Brain microvascular endothelial cell (primary cell): ENCODE measurements at regions not wholly inside any gene's neighbourhood (a gene's known extent, or its start where the extent isn't known, plus 50 kb on each side); places are given as distances from the start of the nearest gene placed in this dataset.

Experiments used
- DNase-seq: peaks from one replicate; pipeline ENCODE4 v3.0.0-alpha.2; 2020
- H3K27ac ChIP-seq: fragments of 250-450 bp; sonication (Bioruptor Pico); 2 replicates; pipeline ENCODE4 v1.5.1; 2020; ENCODE audit warnings: mild to moderate bottlenecking, moderate library complexity
- H3K27me3 ChIP-seq: fragments of 250-450 bp; sonication (Bioruptor Pico); replicated peaks from 2 replicates; pipeline ENCODE4 v1.5.1; 2020; ENCODE audit warnings: mild to moderate bottlenecking
- H3K36me3 ChIP-seq: fragments of 250-450 bp; sonication (Bioruptor Pico); replicated peaks from 2 replicates; pipeline ENCODE4 v1.5.1; 2020; ENCODE audit warnings: mild to moderate bottlenecking
- H3K4me3 ChIP-seq: 2 replicates; pipeline ENCODE4 v1.5.1; 2011; ENCODE audit warnings: low read depth, mild to moderate bottlenecking, control low read depth, low read length, moderate library complexity
- in situ Hi-C: cut with HindIII; loops from 2 replicates; pipeline ENCODE4 v1.10.0; 2017; ENCODE audit warnings: low sequenced_read_pairs, low pct_ligation_motif_present
- TF ChIP-seq, protein P1 (sequence below): IDR thresholded peaks from 2 replicates; pipeline ENCODE4 v1.5.1; 2011; ENCODE audit warnings: low read depth, mild to moderate bottlenecking, moderate library complexity, low read length, control low read depth, inconsistent platforms; ENCODE audit errors: missing control alignments

DNA sequence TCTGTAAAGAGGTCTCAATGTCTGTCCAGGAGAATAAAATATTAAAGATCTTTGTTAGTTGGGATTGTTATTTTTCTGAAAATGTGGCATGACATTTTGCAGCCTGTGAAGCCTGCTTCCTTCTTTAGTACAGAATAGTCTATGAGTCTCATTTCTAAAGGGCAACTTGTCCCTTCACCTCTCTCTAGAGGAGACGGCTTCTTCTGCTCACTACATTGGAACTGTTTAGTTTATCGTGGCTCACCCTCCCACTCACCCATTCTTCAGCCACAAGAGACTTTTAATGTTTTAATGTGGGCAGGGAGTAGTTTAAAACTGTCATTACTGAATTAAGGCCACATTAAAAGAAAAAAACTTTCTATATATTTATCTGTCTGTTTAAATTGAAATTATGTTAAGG is 161.0 kb downstream of the BARD1 start:
- no peak for DNase-seq
- no peaks in the 10 kb centered on the region for H3K36me3 ChIP-seq
- no peak overlapping the region for H3K27ac ChIP-seq
- in situ Hi-C loops = no loop called here
- no peak overlapping the region for H3K4me3 ChIP-seq
- TF ChIP-seq, protein P1, sequence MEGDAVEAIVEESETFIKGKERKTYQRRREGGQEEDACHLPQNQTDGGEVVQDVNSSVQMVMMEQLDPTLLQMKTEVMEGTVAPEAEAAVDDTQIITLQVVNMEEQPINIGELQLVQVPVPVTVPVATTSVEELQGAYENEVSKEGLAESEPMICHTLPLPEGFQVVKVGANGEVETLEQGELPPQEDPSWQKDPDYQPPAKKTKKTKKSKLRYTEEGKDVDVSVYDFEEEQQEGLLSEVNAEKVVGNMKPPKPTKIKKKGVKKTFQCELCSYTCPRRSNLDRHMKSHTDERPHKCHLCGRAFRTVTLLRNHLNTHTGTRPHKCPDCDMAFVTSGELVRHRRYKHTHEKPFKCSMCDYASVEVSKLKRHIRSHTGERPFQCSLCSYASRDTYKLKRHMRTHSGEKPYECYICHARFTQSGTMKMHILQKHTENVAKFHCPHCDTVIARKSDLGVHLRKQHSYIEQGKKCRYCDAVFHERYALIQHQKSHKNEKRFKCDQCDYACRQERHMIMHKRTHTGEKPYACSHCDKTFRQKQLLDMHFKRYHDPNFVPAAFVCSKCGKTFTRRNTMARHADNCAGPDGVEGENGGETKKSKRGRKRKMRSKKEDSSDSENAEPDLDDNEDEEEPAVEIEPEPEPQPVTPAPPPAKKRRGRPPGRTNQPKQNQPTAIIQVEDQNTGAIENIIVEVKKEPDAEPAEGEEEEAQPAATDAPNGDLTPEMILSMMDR = no peak
- no peaks in the 10 kb centered on the region for H3K27me3 ChIP-seq

GRCh38 chr2:214631406-214631805 is 178.1 kb downstream of the BARD1 start:
- Histone ChIP-seq H3K36me3 (no peaks in the 10 kb centered on the region), H3K27ac (no peak overlapping the region), H3K27me3 (no peaks in the 10 kb centered on the region), H3K4me3 (no peak overlapping the region)
- in situ Hi-C loops = no loop called here
- DNase-seq = no peak
- TF ChIP-seq, protein P1 = no peak

DNA sequence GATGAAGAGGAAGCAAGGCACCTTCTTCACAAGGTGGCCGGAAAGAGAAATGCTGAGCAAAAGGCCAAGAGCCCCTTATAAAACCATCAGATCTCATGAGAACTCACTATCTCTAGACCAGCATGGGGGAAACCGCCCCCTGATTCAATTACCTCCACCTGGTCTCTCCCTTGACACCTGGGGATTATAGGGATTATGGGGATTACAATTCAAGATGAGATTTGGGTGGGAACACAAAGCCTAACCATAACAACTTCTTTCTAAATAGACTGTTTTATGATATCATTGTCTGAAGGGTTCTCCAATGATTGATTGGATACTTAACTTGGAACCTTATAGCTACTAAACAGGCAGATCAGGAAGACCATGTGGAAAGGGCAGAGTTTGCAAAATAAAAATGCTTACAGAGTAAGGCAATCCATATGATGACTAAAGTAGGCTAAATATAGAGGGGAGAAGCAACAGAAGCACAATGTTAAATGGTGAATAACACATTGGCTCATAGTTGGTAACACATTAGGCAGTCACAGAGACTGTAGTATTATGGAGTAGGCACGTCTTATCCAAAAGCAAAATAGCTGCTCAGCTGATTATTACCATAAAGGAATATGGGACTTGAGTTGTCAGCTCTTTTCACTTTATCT is 179.0 kb downstream of the BARD1 start:
- TF ChIP-seq, protein P1 = no peak
- no peaks in the 10 kb centered on the region for H3K27me3 ChIP-seq
- H3K4me3 ChIP-seq = no peak overlapping the region
- DNase-seq = peak; percentile 2
- no peaks in the 10 kb centered on the region for H3K36me3 ChIP-seq
- in situ Hi-C loops = no loop called here
- no peak overlapping the region for H3K27ac ChIP-seq

DNA sequence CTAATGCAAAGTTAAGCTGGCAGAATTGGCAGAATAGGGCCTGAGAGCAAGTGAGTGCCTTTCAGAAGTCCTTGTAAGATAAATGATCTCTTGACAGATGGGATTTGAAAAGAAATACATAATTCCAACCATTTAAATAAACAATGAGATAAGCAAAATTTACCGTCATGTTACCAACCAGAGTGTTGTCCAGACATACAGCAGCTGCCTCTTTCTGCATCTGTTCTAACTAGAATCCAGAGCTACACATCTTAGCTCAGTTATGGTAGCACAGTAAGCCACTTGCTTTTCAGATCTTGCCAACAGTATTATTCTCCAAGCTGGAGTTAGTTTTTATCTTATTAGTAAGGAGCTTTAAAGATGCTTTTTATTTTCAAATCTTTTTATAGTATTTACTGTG is 179.6 kb downstream of the BARD1 start:
- in situ Hi-C loops = no loop called here
- no peaks in the 10 kb centered on the region for H3K27me3 ChIP-seq

More for the DNA sequence above, 179.6 kb downstream of the BARD1 start:
- H3K36me3 ChIP-seq = no peaks in the 10 kb centered on the region
- TF ChIP-seq, protein P1 = no peak
- no peak overlapping the region for H3K4me3 ChIP-seq
- no peak for DNase-seq
- H3K27ac ChIP-seq = no peak overlapping the region
